Muscle of back (tissue), 3 donors: ENCODE measurements at regions not wholly inside any gene's neighbourhood (a gene's known extent, or its start where the extent isn't known, plus 50 kb on each side); places are given as distances from the start of the nearest gene placed in this dataset.
A peak's percentile ranks its signal among the peaks of the same experiment; 100 is the strongest.
"Not testable (repeated sequence)": the region's sequence is repeated elsewhere in the genome, so short reads cannot be mapped to it uniquely, and the experiment has no call there.

Experiments
- DNase-seq, 3 donors: peaks; one replicate each; pipeline versions ENCODE4 v3.0.0 to v3.0.0-alpha.2; 2013

DNA sequence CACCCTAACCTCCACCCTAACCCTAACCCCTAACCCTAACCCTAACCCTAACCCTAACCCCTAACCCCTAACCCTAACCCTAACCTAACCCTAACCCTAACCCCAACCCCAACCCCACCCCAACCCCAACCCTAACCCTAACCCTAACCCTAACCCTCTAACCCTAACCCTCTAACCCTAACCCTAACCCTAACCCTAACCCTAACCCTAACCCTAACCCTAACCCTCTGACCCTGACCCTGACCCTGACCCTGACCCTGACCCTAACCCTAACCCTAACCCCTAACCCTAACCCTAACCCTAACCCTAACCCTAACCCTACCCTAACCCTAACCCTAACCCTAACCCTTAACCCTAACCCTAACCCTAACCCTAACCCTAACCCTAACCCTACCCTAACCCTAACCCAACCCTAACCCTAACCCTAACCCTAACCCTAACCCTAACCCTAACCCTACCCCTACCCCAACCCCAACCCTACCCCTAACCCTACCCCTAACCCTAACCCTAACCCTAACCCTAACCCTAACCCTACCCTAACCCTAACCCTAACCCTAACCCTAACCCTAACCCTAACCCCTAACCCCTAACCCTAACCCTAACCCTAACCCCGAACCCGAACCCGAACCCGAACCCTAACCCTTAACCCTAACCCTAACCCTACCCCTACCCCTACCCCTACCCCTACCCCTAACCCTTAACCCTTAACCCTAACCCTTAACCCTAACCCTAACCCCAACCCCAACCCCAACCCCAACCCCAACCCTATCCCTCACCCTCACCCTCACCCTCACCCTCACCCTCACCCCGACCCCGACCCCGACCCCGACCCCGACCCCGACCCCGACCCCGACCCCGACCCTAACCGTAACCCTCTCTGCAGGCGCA is 186.2 kb upstream of the CHL1 start:
- peak; percentile 17 to 68 (median 28) for DNase-seq

DNA sequence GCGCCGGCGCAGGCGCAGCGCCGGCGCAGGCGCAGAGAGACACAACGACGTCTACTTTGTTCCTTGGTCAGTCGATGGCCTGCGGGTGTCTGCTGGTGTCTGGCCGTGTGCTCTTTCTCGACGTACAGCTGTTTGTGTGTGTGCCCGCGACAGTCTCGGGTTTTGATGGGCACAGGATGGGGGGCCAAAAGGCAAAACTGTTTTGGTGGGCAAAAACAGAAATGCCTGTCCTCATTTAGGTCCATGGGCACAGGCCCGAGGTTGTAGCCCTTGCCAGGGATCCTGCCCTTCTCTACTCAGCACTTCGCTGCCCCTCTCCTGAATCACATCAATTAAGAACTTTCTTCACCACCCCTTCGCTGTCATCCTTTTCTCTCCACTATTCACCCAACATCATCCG is 184.8 kb upstream of the CHL1 start:
- DNase-seq = peak in 2 of 3 donors; percentile 39 to 56

DNA sequence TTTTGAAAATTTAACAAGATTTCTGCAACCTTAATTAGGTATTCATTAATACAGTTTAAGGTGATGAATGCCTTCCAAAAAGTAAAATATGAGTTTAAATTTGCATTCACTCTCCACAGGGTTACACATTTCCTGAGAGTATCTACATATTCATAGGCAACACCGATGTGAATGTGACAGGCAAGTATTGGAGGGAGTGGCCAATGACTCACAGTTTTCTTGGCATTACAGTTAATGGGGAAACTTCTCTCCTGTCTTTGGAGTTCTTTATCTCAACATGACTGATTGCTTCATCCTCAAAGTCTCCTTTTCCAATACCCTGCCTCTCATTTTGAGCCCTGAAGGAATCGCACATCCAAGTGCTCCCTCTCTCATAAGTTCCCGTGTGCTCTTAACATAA is 181.9 kb upstream of the CHL1 start:
- no peak for DNase-seq

GRCh38 chr3:16366-16765 is 180.2 kb upstream of the CHL1 start:
- DNase-seq = no peak

- DNase-seq = no peak
Measured at GRCh38 chr3:20421-20820, 176.1 kb upstream of the CHL1 start.

DNA sequence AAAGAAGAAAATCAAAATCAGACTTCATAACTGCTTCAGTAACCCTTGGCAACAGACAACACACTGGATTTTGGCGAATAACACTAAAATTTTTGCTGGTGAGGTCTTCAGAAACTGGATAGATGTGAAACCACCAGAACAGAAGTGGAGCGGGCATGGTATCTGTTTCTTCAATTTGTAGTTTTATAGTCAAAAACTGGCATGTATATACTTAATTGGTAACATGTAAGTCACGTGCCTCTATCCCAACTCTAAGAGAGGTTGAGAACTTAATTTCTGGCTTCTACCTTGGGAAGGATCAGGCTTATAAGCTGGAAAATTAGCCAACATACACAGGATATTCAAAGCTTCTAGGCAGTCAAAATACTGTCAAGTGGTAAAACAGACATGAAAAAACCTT is 172.6 kb upstream of the CHL1 start:
- DNase-seq = peak in 2 of 3 donors; percentile 22 to 36

DNA sequence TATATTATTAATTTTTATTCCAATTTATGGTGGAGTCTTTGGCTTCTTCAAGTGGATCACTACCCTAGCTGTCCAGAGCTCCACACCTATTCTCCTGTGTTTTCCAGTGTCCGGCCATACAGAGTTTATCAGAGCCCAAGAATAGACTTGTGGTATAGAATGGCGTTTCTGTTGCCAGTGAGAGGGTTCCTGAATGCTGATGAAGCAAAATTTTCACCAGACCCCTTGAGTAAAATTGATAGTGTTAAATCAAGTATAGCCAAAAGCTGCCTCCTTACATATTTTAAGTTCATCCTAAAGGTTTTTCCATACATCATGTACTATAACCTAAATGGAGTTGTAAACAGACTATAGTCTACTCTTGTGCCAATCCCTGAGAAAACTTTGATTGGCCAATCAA is 171.5 kb upstream of the CHL1 start:
- no peak for DNase-seq

- DNase-seq = not testable (repeated sequence)
Measured at GRCh38 chr3:35985-36384, 160.6 kb upstream of the CHL1 start.

- DNase-seq = not testable (repeated sequence)
Measured at GRCh38 chr3:42871-43744, 153.5 kb upstream of the CHL1 start.

GRCh38 chr3:44028-44676 is 152.4 kb upstream of the CHL1 start:
- no peak for DNase-seq

DNA sequence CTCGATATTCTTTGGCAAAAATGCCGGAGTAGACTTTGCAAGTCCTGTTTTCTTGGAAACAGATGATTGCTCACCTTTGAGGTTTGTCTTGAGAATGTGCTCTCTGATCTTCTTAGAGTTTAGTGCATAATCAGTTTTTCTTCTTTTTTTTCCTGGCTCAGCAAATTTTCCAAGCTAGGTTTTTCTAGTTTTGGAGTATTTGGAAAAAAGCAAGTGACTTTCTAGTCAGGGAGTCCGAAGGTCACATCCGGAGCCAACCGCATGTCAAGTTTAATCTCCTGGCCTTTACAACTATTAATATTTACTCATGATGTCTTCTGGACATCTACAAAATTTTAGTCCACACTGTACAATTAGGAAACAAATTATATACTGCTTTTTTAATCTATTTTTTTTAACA is 151.6 kb upstream of the CHL1 start:
- not testable (repeated sequence) for DNase-seq

DNA sequence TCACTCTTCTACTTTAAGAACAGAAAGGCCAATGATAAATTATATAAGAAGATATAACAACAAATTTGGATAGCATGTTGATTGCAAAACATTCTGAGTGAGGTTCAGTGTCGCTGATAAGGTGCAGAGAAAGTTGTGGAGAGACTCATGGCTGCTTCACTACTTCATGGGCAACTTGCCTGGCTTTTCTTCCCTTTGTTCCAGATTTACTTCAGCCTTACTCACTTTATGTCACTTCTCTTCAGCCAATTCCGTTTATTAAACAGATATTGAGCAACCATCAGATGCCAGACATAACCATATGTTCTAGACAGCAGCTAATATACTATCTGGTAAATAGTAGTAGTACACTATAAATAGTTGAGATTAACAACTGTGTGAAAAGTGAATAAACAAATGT is 150.0 kb upstream of the CHL1 start:
- DNase-seq = no peak

- not testable (repeated sequence) for DNase-seq
Measured at GRCh38 chr3:53441-53840, 143.1 kb upstream of the CHL1 start.

DNA sequence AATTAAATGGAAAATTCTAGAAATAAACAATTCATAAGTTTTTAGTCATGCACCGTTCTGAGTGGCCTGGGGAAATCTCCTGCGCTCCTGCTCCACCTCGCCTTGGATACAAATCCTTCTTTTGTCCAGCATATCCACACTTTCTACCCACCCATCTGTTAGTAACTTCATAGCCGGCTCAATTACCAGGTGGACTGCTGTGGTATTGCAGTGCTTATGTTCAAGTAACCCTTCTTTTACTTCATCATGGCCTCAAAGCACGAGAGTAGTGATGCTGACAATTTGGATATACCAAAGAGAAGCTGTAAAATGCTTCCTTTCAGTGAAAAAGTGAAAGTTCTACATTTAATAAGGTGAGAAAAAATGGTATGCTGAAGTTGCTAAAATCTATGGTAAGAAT is 142.3 kb upstream of the CHL1 start:
- no peak for DNase-seq

DNA sequence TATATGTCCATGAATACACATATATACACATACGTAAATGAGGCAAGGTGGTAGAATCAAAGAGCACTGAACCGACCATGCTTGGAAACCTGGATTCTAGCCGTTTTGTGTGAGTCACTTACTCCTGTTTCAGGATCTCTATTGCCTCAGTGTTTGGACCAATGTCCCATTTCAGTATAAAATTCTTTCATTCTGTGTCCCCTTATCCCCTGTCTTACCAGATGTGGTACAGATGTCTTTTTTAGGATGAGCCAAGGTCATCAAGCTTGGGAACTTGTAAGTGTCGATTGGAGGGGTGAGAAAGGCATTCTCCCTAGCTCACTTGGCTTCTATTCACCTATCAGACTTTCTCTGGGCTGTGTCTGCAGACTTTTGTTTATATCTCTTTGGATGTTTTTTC is 139.9 kb upstream of the CHL1 start:
- DNase-seq = no peak

DNA sequence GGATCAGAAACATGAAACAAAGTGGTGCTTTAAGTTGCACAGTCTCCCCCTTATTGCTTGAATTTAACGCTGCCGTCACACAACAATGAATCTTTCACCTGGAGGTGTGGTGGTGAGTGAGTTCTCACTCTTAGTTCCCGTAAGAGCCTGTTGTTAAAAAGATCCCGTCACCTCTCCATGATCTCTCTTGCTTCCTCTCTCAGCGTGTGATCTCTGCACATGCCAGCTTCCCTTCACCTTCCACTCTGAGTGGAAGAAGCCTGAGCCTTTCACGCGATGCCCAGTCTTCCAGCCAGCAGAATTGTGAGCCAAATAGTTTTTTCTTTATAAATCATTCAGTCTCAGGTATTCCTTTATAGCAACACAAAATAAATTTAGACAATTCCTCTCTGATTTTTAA is 136.7 kb upstream of the CHL1 start:
- DNase-seq = no peak

- no peak for DNase-seq
Measured at GRCh38 chr3:63095-63765, 133.3 kb upstream of the CHL1 start.

DNA sequence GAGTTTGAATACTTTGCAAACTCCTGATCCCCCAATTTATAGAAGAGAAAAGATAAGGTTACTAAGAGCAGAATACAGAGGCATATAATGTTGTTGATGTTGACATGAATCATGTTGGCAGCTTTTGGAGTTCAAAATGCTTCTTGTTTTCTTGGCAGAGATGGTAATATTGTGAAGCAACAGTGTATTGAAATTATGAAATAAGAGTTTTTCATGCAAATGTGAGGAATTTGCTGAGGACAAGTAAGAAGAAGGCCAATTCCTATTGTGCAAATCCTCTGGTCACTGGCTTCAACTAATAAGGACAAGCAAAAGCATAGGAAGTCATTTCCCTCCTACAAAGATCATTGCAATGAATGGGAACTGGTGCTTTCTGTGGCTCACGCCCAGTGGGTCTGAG is 126.9 kb upstream of the CHL1 start:
- DNase-seq = peak in 1 of 3 donors; percentile 30

DNA sequence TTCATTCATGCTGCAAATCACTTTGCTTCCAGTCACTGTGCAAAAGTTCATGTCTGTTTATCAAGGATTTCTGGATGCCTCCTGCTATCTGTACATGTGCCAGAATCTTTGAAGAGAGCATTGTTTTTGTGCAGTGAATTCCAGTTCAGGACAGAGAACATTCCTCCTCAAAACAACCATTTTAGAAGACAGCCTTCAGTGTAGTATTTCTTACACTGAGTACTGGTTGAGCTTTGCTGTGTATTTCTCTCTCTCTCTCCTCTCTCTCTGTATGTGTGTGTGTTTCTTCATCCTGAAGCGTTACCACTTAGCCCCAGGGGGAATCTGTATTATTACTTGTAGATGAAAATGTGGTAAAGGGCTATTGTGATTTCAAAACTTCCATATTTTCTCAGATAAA is 123.8 kb upstream of the CHL1 start:
- DNase-seq = no peak

DNA sequence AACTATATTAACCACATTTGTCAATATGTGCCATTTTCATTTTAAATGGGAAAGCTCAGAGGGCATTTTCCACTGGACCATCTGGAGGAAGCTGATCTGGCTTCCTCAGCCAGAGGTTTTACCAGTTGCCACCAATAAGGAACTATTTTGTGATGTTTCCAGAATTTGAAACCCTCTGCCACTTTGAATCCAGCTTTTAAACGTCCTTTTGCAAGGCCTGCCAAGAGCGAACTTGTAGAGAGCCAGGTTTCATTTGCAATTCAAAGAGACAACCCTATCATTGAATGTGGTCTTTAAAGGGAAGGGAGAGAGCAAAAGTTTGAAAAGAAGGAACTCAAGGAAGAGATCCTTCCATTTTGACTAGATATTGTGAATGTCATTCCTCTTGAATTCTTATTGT is 123.3 kb upstream of the CHL1 start:
- DNase-seq = no peak

DNA sequence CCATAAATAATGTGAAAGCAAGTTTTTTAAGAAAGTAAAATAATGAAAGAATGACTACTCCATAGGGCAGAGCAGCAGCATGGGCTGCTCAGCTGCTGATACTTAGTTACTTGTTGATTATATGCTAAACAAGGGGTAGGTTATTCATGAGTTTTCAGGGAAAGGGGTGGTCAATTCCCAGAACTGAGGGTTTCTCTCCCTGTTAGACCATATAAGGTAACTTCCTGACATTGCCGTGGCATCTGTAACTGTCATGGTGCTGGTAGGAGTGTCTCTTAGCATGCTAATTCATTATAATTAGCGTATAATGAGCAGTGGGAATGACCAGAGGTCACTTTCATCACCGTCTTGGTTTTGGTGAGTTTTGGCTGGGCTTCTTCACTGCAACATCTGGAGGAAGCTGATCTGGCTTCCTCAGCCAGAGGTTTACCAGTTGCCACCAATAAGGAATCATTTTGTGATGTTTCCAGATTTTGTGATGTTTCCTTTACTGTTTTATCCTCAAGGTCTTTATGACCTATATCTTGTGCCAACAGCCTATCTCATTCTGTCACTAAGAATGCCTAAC is 121.8 kb upstream of the CHL1 start:
- no peak for DNase-seq

GRCh38 chr3:75260-75659 is 121.3 kb upstream of the CHL1 start:
- peak in 1 of 3 donors; percentile 3 for DNase-seq
